ENCODE measurements at regions not wholly inside any gene's neighbourhood (a gene's known extent, or its start where the extent isn't known, plus 50 kb on each side); places are given as distances from the start of the nearest gene placed in this dataset.
"Not testable (repeated sequence)": the region's sequence is repeated elsewhere in the genome, so short reads cannot be mapped to it uniquely, and the experiment has no call there.

- intact Hi-C loops (cut with micrococcal nuclease; ENCODE audit: unreplicated experiment); H3K9me3 ChIP-seq (replicated peaks; ENCODE audit: control insufficient read depth, insufficient read depth, low read length); FAIRE-seq; H3K4me2 ChIP-seq (ENCODE audit: control insufficient read depth, insufficient read depth); BruUV-seq (replicated peaks); in situ Hi-C loops (cut with MboI); H3K4me1 ChIP-seq (ENCODE audit: control insufficient read depth, insufficient read depth, low read length); H2AFZ ChIP-seq (ENCODE audit: control insufficient read depth, low read depth, low read length); H3K27me3 ChIP-seq (replicated peaks in 1 of 2; ENCODE audit: control insufficient read depth in 2 of 2, insufficient read depth in 2 of 2, low read length in 1 of 2); RAD21 ChIA-PET (ENCODE audit: unreplicated experiment); H4K20me1 ChIP-seq (ENCODE audit: control insufficient read depth, insufficient read depth); H3K9ac ChIP-seq (ENCODE audit: control insufficient read depth, insufficient read depth, low read length); H3K36me3 ChIP-seq (ENCODE audit: control insufficient read depth in 2 of 2, insufficient read depth in 2 of 2, low read length in 1 of 2); H3K27ac ChIP-seq (ENCODE audit: control insufficient read depth, insufficient read depth); DNase-seq (ENCODE audit: low read depth, low spot score); POLR2A ChIA-PET; ATAC-seq; CTCF ChIA-PET; SMC1A ChIA-PET (ENCODE audit: uncharacterized antibody, unreplicated experiment); H3K79me2 ChIP-seq (ENCODE audit: control insufficient read depth, insufficient read depth, low read length); H3K4me3 ChIP-seq: not testable (repeated sequence)
- WGBS (ENCODE audit: insufficient coverage, insufficient replicate concordance, low lambda C conversion rate, missing lambda C conversion rate): 79% methylated on average over 18 of the region's 33 CpGs
Measured at GRCh38 chr9:29189221-29189620, 1615.9 kb upstream of the C9orf72 start.

GRCh38 chr9:29198861-29199260, 1625.6 kb upstream of the C9orf72 start:
- no peak for TF ChIP-seq BMI1 (IDR thresholded peaks at IDR 0.05; ENCODE audit: borderline replicate concordance)
- no peak for TF ChIP-seq YBX1 (IDR thresholded peaks at IDR 0.05)
- TF ChIP-seq ZBTB40 (IDR thresholded peaks at IDR 0.05; ENCODE audit: borderline replicate concordance): no peak
- TF ChIP-seq IRF5 (IDR thresholded peaks at IDR 0.05; ENCODE audit: borderline replicate concordance): no peak
- TF ChIP-seq YY1 (IDR thresholded peaks at IDR 0.05; ENCODE audit: low read depth, low read length): no peak
- TF ChIP-seq RELB (IDR thresholded peaks at IDR 0.05; ENCODE audit: low read depth): no peak
- TF ChIP-seq HDAC2 (IDR thresholded peaks at IDR 0.05): no peak
- no peak for TF ChIP-seq NKRF (conservative IDR thresholded peaks at IDR 0.05)
- TF ChIP-seq CEBPB (IDR thresholded peaks at IDR 0.05; ENCODE audit: borderline replicate concordance in 1 of 2, low read depth in 2 of 2, low read length in 2 of 2): no peak
- no peaks in the 10 kb centered on the region for H3K9me3 ChIP-seq (replicated peaks; ENCODE audit: control insufficient read depth, insufficient read depth, low read length)
- no peak overlapping the region for H3K27ac ChIP-seq (ENCODE audit: control insufficient read depth, insufficient read depth)
- ChIA-PET RAD21 (ENCODE audit: unreplicated experiment) (no interaction called here), SMC1A (ENCODE audit: uncharacterized antibody, unreplicated experiment) (no interaction called here), CTCF (no interaction called here), POLR2A (no interaction called here)
- H3K36me3 ChIP-seq (ENCODE audit: control insufficient read depth in 2 of 2, insufficient read depth in 2 of 2, low read length in 1 of 2): no peaks in the 10 kb centered on the region
- FAIRE-seq: no peak
- H3K27me3 ChIP-seq (replicated peaks in 1 of 2; ENCODE audit: control insufficient read depth in 2 of 2, insufficient read depth in 2 of 2, low read length in 1 of 2): no peaks in the 10 kb centered on the region
- H4K20me1 ChIP-seq (ENCODE audit: control insufficient read depth, insufficient read depth): no peaks in the 10 kb centered on the region
- intact Hi-C loops (cut with micrococcal nuclease; ENCODE audit: unreplicated experiment) (no loop called here), in situ Hi-C loops (cut with MboI) (no loop called here)
- H3K79me2 ChIP-seq (ENCODE audit: control insufficient read depth, insufficient read depth, low read length): no peaks in the 10 kb centered on the region
- ATAC-seq: no peak
- no peak for DNase-seq (ENCODE audit: low read depth, low spot score)
- no peak overlapping the region for H3K4me2 ChIP-seq (ENCODE audit: control insufficient read depth, insufficient read depth)
- BruUV-seq (replicated peaks): no TSS peak
- WGBS (ENCODE audit: insufficient coverage, insufficient replicate concordance, low lambda C conversion rate, missing lambda C conversion rate): 8% methylated on average over 4 of the region's 4 CpGs
- H2AFZ ChIP-seq (ENCODE audit: control insufficient read depth, low read depth, low read length): no peak overlapping the region
- H3K4me3 ChIP-seq: no peak overlapping the region
- no peaks in the 10 kb centered on the region for H3K4me1 ChIP-seq (ENCODE audit: control insufficient read depth, insufficient read depth, low read length)
- H3K9ac ChIP-seq (ENCODE audit: control insufficient read depth, insufficient read depth, low read length): no peak overlapping the region
